RWPE1 (cell line): ENCODE measurements at regions not wholly inside any gene's neighbourhood (a gene's known extent, or its start where the extent isn't known, plus 50 kb on each side); places are given as distances from the start of the nearest gene placed in this dataset.

ENCODE experiments used
- CTCF ChIA-PET: fragments of 350-600 bp; sonication (Branson Sonifier 250); formaldehyde crosslinking; extraction: SDS; loops from one replicate; lab custom pipeline; 2021; lab: Yijun Ruan, JAX
- POLR2A ChIA-PET: fragments of 400-600 bp; formaldehyde crosslinking; extraction: SDS; loops from one replicate; lab custom pipeline; 2020; ENCODE audit warnings: antibody characterized with exemption; ENCODE audit not compliant: low non-redundant PET; lab: Yijun Ruan, JAX
- DNase-seq: peaks from one replicate; pipeline ENCODE4 v3.0.0; 2012; ENCODE audit warnings: low spot score
- H3K27ac ChIP-seq: fragments of 450-650 bp; 2 replicates; pipeline ENCODE4 v1.5.1; 2017
- TF ChIP-seq, protein P1 (sequence below): fragments of 450-650 bp; conservative IDR thresholded peaks from 2 replicates; pipeline ENCODE4 v1.5.1; 2017; ENCODE audit warnings: low read depth, mild to moderate bottlenecking

DNA sequence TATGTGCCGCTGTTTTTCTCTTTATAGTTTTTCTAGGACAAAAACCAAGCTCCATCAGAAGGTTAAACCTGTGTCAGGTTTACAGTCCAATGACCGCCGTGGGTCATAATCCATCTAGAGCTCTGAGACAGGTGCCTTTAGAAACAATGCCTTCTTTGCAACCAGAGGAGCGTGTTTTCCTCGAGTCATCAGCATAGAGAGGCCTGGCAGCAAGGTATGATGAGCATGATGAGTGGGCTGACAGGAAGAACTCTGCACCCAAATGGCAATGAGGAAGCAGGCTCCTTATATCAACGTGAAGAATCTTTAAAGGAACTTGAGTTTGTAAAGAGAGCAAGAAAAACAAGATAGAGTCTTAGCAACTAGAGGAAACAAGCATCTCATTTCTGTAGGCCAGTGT lies 60.5 kb upstream of the NUDT4 start:
- H3K27ac ChIP-seq, result no peak overlapping the region
- DNase-seq, result no peak
- TF ChIP-seq, protein P1, sequence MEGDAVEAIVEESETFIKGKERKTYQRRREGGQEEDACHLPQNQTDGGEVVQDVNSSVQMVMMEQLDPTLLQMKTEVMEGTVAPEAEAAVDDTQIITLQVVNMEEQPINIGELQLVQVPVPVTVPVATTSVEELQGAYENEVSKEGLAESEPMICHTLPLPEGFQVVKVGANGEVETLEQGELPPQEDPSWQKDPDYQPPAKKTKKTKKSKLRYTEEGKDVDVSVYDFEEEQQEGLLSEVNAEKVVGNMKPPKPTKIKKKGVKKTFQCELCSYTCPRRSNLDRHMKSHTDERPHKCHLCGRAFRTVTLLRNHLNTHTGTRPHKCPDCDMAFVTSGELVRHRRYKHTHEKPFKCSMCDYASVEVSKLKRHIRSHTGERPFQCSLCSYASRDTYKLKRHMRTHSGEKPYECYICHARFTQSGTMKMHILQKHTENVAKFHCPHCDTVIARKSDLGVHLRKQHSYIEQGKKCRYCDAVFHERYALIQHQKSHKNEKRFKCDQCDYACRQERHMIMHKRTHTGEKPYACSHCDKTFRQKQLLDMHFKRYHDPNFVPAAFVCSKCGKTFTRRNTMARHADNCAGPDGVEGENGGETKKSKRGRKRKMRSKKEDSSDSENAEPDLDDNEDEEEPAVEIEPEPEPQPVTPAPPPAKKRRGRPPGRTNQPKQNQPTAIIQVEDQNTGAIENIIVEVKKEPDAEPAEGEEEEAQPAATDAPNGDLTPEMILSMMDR, result no peak
- CTCF ChIA-PET, result interaction anchor here (0.5 kb wide), 1 partner anchor 333 kb away, joined by 4 read pairs; no protein-coding TSS in a partner anchor
- POLR2A ChIA-PET, result no interaction called here

- CTCF ChIA-PET, result interaction anchor here (0.6 kb wide), 1 partner anchor 192 kb away, joined by 3 read pairs; no protein-coding TSS in a partner anchor
- H3K27ac ChIP-seq, result no peak overlapping the region
- no peak for DNase-seq
- POLR2A ChIA-PET, result no interaction called here
- TF ChIP-seq, protein P1, result no peak
These were observed 58.8 kb upstream of the NUDT4 start for GRCh38 chr12:93318720-93319522.

DNA sequence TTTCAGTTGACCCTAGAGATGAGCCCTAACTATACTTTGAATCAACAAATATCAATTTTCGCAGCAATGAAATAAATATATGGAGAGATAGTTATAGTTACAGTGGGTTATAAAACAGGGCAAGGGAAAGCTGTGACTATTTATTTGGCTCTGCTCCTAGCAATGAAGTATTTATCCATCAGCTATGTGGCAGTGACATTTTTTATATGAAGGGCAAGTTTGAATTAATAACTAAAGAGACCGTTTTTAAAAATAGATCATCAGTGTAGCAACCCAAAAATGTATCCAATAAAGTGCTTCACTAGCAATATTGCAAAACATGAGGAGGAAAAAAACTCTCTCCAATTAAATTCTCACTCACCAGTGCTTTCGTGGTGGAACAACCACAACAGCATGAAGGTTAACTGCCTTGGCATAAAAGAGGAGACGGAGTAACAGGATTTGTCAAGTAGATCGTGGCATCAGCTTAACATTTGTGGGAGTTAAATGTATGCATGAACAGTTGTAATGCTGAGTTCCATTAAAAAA lies 58.1 kb upstream of the NUDT4 start:
- ChIA-PET CTCF (no interaction called here), POLR2A (no interaction called here)
- TF ChIP-seq, protein P1, result no peak
- DNase-seq, result no peak
- H3K27ac ChIP-seq, result no peak overlapping the region

DNA sequence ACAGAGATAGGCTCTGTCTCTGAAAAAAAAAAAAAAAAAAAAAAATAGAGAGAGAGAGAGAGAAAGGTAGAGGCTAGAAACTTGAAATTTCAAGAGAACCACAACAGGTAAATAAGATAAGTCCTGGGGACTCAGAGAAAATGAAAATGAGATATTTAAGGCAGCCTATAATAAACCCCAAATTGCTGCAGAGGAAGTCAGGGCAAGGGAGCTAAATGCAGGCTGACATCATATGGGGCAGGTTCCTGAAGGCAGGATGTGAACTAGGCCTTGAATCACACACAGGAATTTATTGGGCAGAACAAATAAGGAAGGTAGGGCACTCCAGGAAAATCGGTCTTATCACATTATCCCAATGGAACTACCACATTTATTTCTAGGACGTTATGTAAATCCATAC lies 54.9 kb upstream of the NUDT4 start:
- DNase-seq, result peak; percentile 48
- H3K27ac ChIP-seq, result no peak overlapping the region
- CTCF ChIA-PET, result no interaction called here
- POLR2A ChIA-PET, result interaction anchor here (0.6 kb wide), 1 partner anchor 22 kb away, joined by 4 read pairs; no protein-coding TSS in a partner anchor
- TF ChIP-seq, protein P1, result no peak

DNA sequence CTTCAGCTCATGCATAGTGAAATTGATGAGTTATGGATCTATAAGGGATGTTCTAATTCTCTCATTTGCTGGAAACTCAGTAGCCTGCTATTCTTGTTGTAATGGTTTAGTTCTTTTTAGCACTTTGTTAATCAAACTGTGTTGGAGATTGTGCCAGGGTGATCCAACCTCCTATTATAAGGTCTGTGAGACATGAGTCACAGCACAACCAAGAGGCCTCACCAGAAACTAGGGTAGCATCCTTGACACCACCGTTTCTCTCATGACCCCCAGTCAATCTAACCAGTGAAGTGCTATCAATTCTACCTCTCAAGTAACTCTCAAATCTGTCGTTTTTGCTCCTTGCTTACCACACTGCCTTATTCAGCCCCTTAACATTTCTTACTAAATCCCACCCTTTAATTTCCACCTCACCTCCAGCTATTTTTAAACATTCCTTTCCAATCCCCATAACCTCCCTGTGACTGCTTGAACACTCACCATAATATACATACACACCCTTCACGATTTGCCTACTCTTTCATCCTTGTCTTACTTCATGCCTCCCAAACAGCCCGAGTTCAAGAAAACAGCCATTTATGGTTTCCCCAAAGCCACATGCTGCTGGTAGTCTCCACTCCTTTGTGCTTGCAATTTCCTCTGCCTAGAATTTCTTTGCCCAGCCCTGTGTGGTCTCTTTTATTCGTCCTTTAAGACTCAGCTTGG lies 53.9 kb upstream of the NUDT4 start:
- DNase-seq, result peak; percentile 15
- CTCF ChIA-PET, result interaction anchor here (0.6 kb wide), 2 partner anchors 123 to 213 kb away, joined by 3 read pairs; no protein-coding TSS in a partner anchor
- POLR2A ChIA-PET, result no interaction called here
- TF ChIP-seq, protein P1, result no peak
- H3K27ac ChIP-seq, result no peak overlapping the region

DNA sequence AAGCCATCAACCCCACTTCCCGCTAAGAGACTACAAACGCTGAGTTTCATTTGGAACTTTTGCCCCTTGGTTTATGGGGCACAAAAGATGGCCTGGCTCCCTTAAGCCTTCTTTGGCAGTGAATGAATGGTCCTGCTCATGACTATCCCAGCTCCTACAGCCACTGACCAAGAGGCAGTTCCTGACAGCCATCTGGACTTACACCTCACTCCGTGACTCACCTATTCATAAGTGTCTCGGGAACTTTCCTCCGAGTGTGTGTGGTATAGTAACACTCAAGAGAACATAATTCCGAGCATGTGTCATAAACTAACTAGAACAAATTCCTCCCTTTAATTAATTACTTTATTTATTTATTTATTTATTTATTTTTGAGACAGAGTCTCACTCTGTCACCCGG lies 51.9 kb upstream of the NUDT4 start:
- CTCF ChIA-PET, result no interaction called here
- peak; percentile 53 for DNase-seq
- H3K27ac ChIP-seq, result no peak overlapping the region
- TF ChIP-seq, protein P1, result no peak
- POLR2A ChIA-PET, result no interaction called here
